ENCODE measurements at regions not wholly inside any gene's neighbourhood (a gene's known extent, or its start where the extent isn't known, plus 50 kb on each side); places are given as distances from the start of the nearest gene placed in this dataset.

DNA sequence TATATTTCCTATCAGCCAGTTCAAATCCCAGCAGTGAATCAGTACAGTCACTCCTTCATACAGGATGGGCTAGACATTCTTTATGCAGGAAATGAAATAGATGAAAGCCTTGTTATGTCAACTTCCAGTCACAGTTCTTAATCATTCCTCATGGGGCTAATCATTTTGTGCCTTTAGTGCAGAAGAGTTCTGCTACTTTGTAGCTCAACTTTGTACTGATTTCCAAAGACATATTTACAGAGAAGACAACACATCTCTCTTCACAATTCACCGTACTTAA is 593.9 kb upstream of the NETO1 start:
- TF ChIP-seq, protein P1, sequence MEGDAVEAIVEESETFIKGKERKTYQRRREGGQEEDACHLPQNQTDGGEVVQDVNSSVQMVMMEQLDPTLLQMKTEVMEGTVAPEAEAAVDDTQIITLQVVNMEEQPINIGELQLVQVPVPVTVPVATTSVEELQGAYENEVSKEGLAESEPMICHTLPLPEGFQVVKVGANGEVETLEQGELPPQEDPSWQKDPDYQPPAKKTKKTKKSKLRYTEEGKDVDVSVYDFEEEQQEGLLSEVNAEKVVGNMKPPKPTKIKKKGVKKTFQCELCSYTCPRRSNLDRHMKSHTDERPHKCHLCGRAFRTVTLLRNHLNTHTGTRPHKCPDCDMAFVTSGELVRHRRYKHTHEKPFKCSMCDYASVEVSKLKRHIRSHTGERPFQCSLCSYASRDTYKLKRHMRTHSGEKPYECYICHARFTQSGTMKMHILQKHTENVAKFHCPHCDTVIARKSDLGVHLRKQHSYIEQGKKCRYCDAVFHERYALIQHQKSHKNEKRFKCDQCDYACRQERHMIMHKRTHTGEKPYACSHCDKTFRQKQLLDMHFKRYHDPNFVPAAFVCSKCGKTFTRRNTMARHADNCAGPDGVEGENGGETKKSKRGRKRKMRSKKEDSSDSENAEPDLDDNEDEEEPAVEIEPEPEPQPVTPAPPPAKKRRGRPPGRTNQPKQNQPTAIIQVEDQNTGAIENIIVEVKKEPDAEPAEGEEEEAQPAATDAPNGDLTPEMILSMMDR (conservative IDR thresholded peaks at IDR 0.05) = no peak
- no peak for TF ChIP-seq ZFX (IDR thresholded peaks at IDR 0.05)

Measured in C4-2B (cell line).